ENCODE measurements at regions not wholly inside any gene's neighbourhood (a gene's known extent, or its start where the extent isn't known, plus 50 kb on each side); places are given as distances from the start of the nearest gene placed in this dataset.

- TF ChIP-seq NFIC (IDR thresholded peaks at IDR 0.05) (no peak), REST (IDR thresholded peaks at IDR 0.05; ENCODE audit: low read depth) (no peak), CREB1 (IDR thresholded peaks at IDR 0.05; ENCODE audit: low read depth) (no peak), ZBTB7A (IDR thresholded peaks at IDR 0.05; ENCODE audit: low read depth) (no peak), TCF12 (IDR thresholded peaks at IDR 0.05; ENCODE audit: low read depth) (no peak), EP300 (IDR thresholded peaks at IDR 0.05; ENCODE audit: borderline replicate concordance) (no peak), RAD21 (IDR thresholded peaks at IDR 0.05; ENCODE audit: low read depth) (no peak), YY1 (IDR thresholded peaks at IDR 0.05; ENCODE audit: low read depth) (no peak), EGR1 (IDR thresholded peaks at IDR 0.05) (no peak), TEAD4 (IDR thresholded peaks at IDR 0.05) (no peak), CEBPB (IDR thresholded peaks at IDR 0.05) (no peak), FOXM1 (IDR thresholded peaks at IDR 0.05; ENCODE audit: borderline replicate concordance, low read depth) (no peak), TAF1 (IDR thresholded peaks at IDR 0.05; ENCODE audit: low read depth) (no peak), USF1 (IDR thresholded peaks at IDR 0.05) (no peak)
Observed at GRCh38 chr21:25501996-25502665, 105.2 kb downstream of the MRPL39 start.

DNA sequence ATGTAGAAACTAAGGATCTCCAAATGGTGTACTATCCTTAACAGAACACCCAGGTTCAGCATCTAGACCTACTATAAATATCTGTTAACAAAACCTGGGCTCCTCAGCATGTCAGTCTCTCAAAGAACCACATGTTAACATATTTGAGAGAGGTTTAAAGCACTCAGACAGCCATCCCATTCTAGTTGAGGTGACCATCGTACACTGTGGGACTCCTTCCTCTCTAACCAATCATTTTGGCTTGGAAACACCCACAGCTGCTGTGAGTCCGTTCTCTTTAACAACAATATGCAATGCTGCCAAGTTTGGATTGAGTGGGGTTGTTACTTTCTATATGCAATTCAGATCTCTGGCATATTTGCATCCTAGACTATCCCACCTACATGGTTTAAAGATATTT is 105.8 kb downstream of the MRPL39 start:
- TF ChIP-seq RAD21 (IDR thresholded peaks at IDR 0.05; ENCODE audit: low read depth) (no peak), TCF12 (IDR thresholded peaks at IDR 0.05; ENCODE audit: low read depth) (no peak), TAF1 (IDR thresholded peaks at IDR 0.05; ENCODE audit: low read depth) (no peak), CREB1 (IDR thresholded peaks at IDR 0.05; ENCODE audit: low read depth) (no peak), REST (IDR thresholded peaks at IDR 0.05; ENCODE audit: low read depth) (no peak), EP300 (IDR thresholded peaks at IDR 0.05; ENCODE audit: borderline replicate concordance) (no peak), TEAD4 (IDR thresholded peaks at IDR 0.05) (no peak), FOXM1 (IDR thresholded peaks at IDR 0.05; ENCODE audit: borderline replicate concordance, low read depth) (no peak), USF1 (IDR thresholded peaks at IDR 0.05) (no peak), EGR1 (IDR thresholded peaks at IDR 0.05) (no peak), MAX (IDR thresholded peaks at IDR 0.05) (no peak), NFIC (IDR thresholded peaks at IDR 0.05) (no peak), YY1 (IDR thresholded peaks at IDR 0.05; ENCODE audit: low read depth) (no peak), CEBPB (IDR thresholded peaks at IDR 0.05) (no peak), ZBTB7A (IDR thresholded peaks at IDR 0.05; ENCODE audit: low read depth) (no peak)

- no peak for TF ChIP-seq ZBTB7A (IDR thresholded peaks at IDR 0.05; ENCODE audit: low read depth)
- no peak for TF ChIP-seq CEBPB (IDR thresholded peaks at IDR 0.05)
- TF ChIP-seq MAX (IDR thresholded peaks at IDR 0.05) = no peak
- no peak for TF ChIP-seq TCF12 (IDR thresholded peaks at IDR 0.05; ENCODE audit: low read depth)
- no peak for TF ChIP-seq TEAD4 (IDR thresholded peaks at IDR 0.05)
- TF ChIP-seq YY1 (IDR thresholded peaks at IDR 0.05; ENCODE audit: low read depth) = no peak
- no peak for TF ChIP-seq CREB1 (IDR thresholded peaks at IDR 0.05; ENCODE audit: low read depth)
- no peak for TF ChIP-seq TAF1 (IDR thresholded peaks at IDR 0.05; ENCODE audit: low read depth)
Observed at GRCh38 chr21:25500598-25500997, 106.7 kb downstream of the MRPL39 start.

DNA sequence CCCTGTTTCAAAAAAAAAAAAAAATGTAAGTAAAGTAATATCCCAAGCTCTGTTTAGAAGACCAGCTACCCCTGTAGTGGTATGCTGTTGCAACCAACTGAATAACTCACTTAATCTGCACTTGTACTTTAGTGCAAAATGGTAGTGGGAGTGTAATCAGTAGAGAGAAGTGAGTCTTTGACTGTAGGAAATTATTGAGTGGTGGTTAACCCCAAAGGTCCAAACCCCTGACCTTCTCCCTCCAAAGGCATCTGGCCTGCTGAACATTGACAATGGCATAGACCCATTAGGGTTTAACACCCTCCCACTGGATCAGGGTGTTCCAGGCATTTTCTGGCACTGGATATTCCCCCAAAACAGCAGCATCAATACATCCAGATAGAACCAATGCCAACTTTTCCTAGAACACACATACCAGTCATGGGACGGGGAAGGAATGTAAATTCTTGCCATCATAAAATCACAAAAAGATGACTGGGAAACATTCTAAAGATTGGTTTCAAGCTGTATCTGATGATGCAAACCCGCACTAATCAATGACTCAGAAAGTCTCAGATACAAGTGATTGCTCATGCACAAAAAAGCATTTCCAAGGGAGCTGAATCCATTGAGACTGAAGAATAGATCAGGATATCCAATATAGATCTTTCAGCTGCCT is 110.3 kb downstream of the MRPL39 start:
- no peak for TF ChIP-seq YY1 (IDR thresholded peaks at IDR 0.05; ENCODE audit: low read depth)
- TF ChIP-seq USF1 (IDR thresholded peaks at IDR 0.05) = no peak
- TF ChIP-seq ZBTB7A (IDR thresholded peaks at IDR 0.05; ENCODE audit: low read depth) = no peak
- no peak for TF ChIP-seq CREB1 (IDR thresholded peaks at IDR 0.05; ENCODE audit: low read depth)

DNA sequence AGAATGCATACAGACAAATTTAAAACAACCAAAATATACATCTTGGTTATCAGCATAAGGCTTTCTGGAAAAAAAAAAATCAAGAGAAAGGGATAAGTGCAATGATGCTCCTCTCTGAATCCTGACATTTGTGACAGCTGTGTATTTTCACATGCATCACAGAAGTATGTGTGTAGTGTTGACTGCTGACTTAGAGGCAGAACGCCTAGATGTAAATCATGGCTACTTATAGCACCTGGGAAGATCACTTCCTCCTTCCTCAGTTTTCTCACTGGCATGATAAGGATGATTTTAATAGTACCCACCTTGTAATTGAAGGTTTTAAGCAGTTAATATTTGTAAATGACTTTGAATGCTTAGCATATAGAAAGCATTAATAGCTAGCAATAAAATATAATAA is 112.5 kb downstream of the MRPL39 start:
- TF ChIP-seq TCF12 (IDR thresholded peaks at IDR 0.05; ENCODE audit: low read depth) (no peak), TAF1 (IDR thresholded peaks at IDR 0.05; ENCODE audit: low read depth) (no peak), CEBPB (IDR thresholded peaks at IDR 0.05) (no peak), CREB1 (IDR thresholded peaks at IDR 0.05; ENCODE audit: low read depth) (no peak), NFIC (IDR thresholded peaks at IDR 0.05) (no peak), MAX (IDR thresholded peaks at IDR 0.05) (no peak), EP300 (IDR thresholded peaks at IDR 0.05; ENCODE audit: borderline replicate concordance) (no peak), TEAD4 (IDR thresholded peaks at IDR 0.05) (no peak), ZBTB7A (IDR thresholded peaks at IDR 0.05; ENCODE audit: low read depth) (no peak), EGR1 (IDR thresholded peaks at IDR 0.05) (no peak), YY1 (IDR thresholded peaks at IDR 0.05; ENCODE audit: low read depth) (no peak), RAD21 (IDR thresholded peaks at IDR 0.05; ENCODE audit: low read depth) (no peak)
